PC-9 (cell line): ENCODE measurements at regions not wholly inside any gene's neighbourhood (a gene's known extent, or its start where the extent isn't known, plus 50 kb on each side); places are given as distances from the start of the nearest gene placed in this dataset.

Experiments
- EZH2 ChIP-seq: fragments of 200-600 bp; sonication (generic); IDR thresholded peaks from 2 replicates; pipeline ENCODE4 v1.8.0; 2017; ENCODE audit warnings: antibody characterized with exemption, low read depth
- TF ChIP-seq, protein P1 (sequence below): fragments of 200-600 bp; sonication (generic); conservative IDR thresholded peaks from 2 replicates; pipeline ENCODE4 v1.6.1; 2017; ENCODE audit warnings: mixed run types, antibody characterized with exemption, mild to moderate bottlenecking, moderate library complexity

DNA sequence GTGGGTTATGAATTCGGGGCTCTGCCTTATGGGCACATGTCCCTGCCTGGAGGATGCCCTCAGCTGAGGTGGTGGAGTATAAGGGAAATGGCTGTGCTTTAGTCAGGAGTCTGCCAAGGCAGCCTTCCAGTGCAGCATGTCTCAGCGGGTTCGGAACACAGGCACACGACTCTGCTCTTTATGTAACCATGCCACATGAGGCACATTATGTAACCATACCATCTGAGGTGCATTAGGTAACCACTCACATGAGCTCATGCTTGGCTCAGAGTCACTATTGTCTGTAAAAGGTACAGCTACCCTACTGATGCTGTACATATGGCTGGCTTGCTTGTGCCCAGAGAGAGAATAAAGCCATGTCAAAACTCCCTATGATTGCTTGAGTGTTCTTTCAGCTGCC is 723.6 kb downstream of the TRAM1L1 start:
- no peak for TF ChIP-seq EZH2
- TF ChIP-seq, protein P1, sequence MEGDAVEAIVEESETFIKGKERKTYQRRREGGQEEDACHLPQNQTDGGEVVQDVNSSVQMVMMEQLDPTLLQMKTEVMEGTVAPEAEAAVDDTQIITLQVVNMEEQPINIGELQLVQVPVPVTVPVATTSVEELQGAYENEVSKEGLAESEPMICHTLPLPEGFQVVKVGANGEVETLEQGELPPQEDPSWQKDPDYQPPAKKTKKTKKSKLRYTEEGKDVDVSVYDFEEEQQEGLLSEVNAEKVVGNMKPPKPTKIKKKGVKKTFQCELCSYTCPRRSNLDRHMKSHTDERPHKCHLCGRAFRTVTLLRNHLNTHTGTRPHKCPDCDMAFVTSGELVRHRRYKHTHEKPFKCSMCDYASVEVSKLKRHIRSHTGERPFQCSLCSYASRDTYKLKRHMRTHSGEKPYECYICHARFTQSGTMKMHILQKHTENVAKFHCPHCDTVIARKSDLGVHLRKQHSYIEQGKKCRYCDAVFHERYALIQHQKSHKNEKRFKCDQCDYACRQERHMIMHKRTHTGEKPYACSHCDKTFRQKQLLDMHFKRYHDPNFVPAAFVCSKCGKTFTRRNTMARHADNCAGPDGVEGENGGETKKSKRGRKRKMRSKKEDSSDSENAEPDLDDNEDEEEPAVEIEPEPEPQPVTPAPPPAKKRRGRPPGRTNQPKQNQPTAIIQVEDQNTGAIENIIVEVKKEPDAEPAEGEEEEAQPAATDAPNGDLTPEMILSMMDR: no peak
